ENCODE measurements at regions not wholly inside any gene's neighbourhood (a gene's known extent, or its start where the extent isn't known, plus 50 kb on each side); places are given as distances from the start of the nearest gene placed in this dataset.

DNA sequence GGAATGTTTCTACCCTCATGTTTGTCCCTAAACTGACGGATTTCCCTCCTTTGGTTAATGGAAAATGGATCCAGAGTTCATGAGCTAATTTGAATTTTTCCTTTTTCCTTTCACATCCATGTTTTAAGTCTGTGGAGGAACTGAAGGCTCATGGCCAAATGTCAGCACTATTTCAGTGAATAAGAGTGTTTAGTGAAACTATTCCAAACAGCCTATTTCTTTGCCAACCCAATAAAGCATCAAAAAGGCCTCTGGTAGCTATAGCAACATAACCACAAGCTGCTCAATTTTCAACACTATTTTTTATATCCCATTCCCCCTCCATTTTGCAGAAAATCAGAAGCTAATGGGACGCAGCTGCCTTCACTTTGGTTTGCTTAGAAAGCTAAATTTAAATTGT, 1454.1 kb downstream of the GATA3 start:
- intact Hi-C loops (cut with DNase I) = no loop called here
- no peak for DNase-seq (ENCODE audit: extremely low spot score in 2 of 2)

DNA sequence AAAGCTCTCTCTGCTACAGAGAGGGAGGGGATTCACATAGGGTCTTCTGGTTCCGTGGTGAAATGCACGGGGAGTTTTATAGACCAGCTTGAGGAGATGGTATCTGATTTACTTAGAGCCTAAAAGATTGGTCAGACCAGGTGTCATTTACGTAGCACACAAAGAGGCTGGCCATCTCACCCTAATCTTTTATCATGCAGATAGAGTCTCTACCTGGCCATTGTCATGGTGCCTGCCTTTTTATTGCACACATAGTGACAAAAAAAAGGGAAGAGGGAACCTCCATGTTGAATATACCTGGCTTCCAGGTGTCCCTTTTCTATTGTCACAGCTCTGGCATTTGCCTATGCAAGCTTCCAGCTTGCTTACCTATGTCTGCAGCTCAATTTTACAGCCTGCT, 1456.1 kb downstream of the GATA3 start:
- Histone ChIP-seq H3K27ac (no peak overlapping the region), H3K4me3 (no peak overlapping the region), H3K4me1 (no peaks in the 10 kb centered on the region), H3K9me3 (no peaks in the 10 kb centered on the region), H3K27me3 (no peaks in the 10 kb centered on the region), H3K36me3 (no peaks in the 10 kb centered on the region)
- DNase-seq (ENCODE audit: extremely low spot score in 2 of 2) = no peak
- intact Hi-C loops (cut with DNase I) = no loop called here
- TF ChIP-seq POLR2A (IDR thresholded peaks at IDR 0.05) (no peak), POLR2AphosphoS5 (IDR thresholded peaks at IDR 0.05; ENCODE audit: insufficient read depth in 1 of 2, low read depth in 1 of 2) (no peak)
- TF ChIP-seq, protein P1, sequence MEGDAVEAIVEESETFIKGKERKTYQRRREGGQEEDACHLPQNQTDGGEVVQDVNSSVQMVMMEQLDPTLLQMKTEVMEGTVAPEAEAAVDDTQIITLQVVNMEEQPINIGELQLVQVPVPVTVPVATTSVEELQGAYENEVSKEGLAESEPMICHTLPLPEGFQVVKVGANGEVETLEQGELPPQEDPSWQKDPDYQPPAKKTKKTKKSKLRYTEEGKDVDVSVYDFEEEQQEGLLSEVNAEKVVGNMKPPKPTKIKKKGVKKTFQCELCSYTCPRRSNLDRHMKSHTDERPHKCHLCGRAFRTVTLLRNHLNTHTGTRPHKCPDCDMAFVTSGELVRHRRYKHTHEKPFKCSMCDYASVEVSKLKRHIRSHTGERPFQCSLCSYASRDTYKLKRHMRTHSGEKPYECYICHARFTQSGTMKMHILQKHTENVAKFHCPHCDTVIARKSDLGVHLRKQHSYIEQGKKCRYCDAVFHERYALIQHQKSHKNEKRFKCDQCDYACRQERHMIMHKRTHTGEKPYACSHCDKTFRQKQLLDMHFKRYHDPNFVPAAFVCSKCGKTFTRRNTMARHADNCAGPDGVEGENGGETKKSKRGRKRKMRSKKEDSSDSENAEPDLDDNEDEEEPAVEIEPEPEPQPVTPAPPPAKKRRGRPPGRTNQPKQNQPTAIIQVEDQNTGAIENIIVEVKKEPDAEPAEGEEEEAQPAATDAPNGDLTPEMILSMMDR (IDR thresholded peaks at IDR 0.05) = no peak

More for the DNA sequence above, 1454.1 kb downstream of the GATA3 start:
- Histone ChIP-seq H3K27ac (no peak overlapping the region), H3K4me3 (no peak overlapping the region), H3K36me3 (no peaks in the 10 kb centered on the region), H3K9me3 (no peaks in the 10 kb centered on the region), H3K4me1 (no peaks in the 10 kb centered on the region), H3K27me3 (no peaks in the 10 kb centered on the region)
- TF ChIP-seq POLR2AphosphoS5 (IDR thresholded peaks at IDR 0.05; ENCODE audit: insufficient read depth in 1 of 2, low read depth in 1 of 2) = no peak
- no peak for TF ChIP-seq POLR2A (IDR thresholded peaks at IDR 0.05)
- TF ChIP-seq, protein P1 (IDR thresholded peaks at IDR 0.05) = no peak

DNA sequence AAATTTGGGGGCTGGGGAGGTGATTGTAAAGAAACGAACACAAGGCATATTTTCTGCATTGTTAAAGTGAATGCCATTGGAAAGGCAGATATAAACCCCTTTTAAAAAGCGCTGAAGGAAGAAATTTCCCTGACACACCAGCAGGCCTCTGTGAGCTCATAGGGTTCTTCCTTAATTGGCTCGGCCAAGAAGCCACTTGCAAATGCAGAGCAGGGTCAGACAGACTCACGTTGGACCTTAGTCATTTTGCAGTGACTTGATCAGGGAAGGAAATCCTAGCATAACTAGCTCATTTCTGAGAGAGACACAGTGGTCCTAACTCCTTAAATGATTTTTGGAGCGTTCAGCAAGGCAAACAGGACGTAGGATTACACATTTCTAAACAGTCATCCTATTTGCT, 1461.4 kb downstream of the GATA3 start:
- H3K27me3 ChIP-seq = no peaks in the 10 kb centered on the region
- H3K27ac ChIP-seq = no peak overlapping the region
- H3K4me1 ChIP-seq = no peaks in the 10 kb centered on the region
- DNase-seq (ENCODE audit: extremely low spot score in 2 of 2) = no peak
- intact Hi-C loops (cut with DNase I) = no loop called here
- no peak for TF ChIP-seq POLR2A (IDR thresholded peaks at IDR 0.05)
- TF ChIP-seq, protein P1 (IDR thresholded peaks at IDR 0.05) = no peak
- TF ChIP-seq POLR2AphosphoS5 (IDR thresholded peaks at IDR 0.05; ENCODE audit: insufficient read depth in 1 of 2, low read depth in 1 of 2) = no peak
- H3K9me3 ChIP-seq = no peaks in the 10 kb centered on the region
- no peak overlapping the region for H3K4me3 ChIP-seq
- no peaks in the 10 kb centered on the region for H3K36me3 ChIP-seq

DNA sequence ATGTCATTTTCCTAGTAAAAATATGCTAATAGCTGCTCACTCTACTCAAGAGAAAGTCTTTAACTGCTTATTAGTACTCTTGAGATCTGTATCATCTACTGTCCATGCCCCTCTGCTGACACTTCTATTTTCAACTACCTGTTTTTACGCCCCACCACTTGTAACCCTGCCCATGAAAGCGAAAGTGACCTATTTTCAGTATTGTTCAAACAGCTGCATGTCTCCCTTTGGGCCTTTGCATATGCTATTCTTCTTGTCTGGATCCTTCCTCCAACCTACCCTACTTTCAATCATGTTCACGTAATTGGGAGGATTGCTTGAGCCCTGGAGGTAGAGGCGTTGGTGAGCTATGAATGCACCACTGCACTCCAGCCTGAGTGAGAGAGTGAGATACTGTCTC, 1481.3 kb downstream of the GATA3 start:
- TF ChIP-seq POLR2AphosphoS5 (IDR thresholded peaks at IDR 0.05; ENCODE audit: insufficient read depth in 1 of 2, low read depth in 1 of 2) = no peak
- TF ChIP-seq, protein P1 (IDR thresholded peaks at IDR 0.05) = no peak
- no peak for TF ChIP-seq POLR2A (IDR thresholded peaks at IDR 0.05)
- no peaks in the 10 kb centered on the region for H3K27me3 ChIP-seq
- intact Hi-C loops (cut with DNase I) = no loop called here
- no peak for DNase-seq (ENCODE audit: extremely low spot score in 2 of 2)
- H3K27ac ChIP-seq = no peak overlapping the region
- H3K9me3 ChIP-seq = no peaks in the 10 kb centered on the region
- no peaks in the 10 kb centered on the region for H3K4me1 ChIP-seq
- no peaks in the 10 kb centered on the region for H3K36me3 ChIP-seq
- no peak overlapping the region for H3K4me3 ChIP-seq

DNA sequence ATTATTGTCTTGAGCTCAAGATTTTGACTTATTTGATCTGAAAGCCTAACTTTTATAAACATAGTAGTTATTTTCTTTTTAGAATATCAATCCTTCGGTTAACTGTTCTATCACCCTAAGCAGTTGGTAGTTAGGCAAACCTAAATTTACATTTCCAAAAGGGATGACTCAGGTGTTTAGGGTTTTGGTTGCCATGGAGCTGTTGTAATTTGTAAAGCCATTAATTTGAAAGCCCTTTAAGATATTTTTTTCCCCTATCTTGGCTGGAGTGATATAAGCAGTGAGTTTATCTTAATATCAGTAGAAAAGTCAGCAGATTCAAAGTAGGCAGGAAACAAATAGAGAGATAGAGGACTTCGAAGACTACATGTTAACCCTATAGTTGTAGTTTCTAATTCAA, 1472.6 kb upstream of the CELF2 start:
- no peak overlapping the region for H3K27ac ChIP-seq

More for the DNA sequence above, 1472.6 kb upstream of the CELF2 start:
- Histone ChIP-seq H3K4me1 (no peaks in the 10 kb centered on the region), H3K9me3 (no peaks in the 10 kb centered on the region), H3K27me3 (no peaks in the 10 kb centered on the region), H3K36me3 (no peaks in the 10 kb centered on the region), H3K4me3 (no peak overlapping the region)
- DNase-seq (ENCODE audit: extremely low spot score in 2 of 2) = no peak
- TF ChIP-seq POLR2AphosphoS5 (IDR thresholded peaks at IDR 0.05; ENCODE audit: insufficient read depth in 1 of 2, low read depth in 1 of 2) (no peak), POLR2A (IDR thresholded peaks at IDR 0.05) (no peak)
- TF ChIP-seq, protein P1 (IDR thresholded peaks at IDR 0.05) = no peak
- intact Hi-C loops (cut with DNase I) = no loop called here
